ENCODE measurements at regions not wholly inside any gene's neighbourhood (a gene's known extent, or its start where the extent isn't known, plus 50 kb on each side); places are given as distances from the start of the nearest gene placed in this dataset.
"Not testable (repeated sequence)": the region's sequence is repeated elsewhere in the genome, so short reads cannot be mapped to it uniquely, and the experiment has no call there.

DNA sequence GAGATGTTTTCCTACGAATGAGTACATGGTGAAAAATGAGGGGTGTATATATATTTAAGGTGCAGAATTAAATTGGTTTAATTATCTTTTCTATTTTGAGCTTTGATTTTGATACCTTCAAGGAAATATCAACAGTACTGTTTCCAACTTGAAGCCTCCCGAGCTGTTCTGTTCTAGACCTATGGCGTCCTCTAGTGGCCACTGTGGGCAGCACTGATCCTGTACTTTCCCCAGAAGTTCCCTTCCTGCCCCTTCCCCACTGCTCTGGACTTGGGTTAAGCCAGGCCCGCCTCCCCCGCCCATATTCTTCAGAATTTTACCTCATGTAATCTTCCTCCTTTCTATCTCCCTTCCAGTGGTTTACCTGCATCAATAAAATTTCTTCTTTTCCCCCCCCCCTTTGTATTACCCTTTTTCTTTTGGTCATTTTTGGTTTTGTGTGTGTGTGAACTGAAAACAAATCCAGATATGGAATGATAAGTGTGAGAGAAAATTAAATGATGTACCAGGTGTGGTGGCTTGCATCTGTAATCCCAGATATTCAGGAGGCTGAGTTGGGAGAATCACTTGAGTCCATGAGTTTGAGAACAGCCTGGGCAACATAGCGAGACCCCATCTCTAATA is 1643.5 kb downstream of the TP53TG3F start:
- DNase-seq (ENCODE audit: low spot score), result no peak

DNA sequence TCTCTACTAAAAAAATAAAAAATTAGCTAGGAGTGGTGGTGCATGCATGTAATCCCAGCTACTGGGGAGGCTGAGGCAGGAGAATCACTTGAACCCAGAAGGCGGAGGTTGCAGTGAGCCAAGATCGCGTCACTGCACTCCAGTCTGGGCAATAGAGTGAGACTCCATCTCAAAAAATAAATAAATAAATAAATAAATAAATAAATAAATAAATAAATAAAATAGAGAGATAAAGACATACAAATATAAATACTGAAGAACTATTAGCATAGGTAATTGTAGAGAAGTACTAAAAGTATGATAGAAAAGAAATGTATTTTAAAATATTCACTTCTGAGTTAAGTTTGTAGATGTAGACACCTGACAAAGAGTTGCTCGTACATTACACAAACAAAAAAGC is 1652.4 kb downstream of the TP53TG3F start:
- DNase-seq (ENCODE audit: low spot score), result not testable (repeated sequence)

DNA sequence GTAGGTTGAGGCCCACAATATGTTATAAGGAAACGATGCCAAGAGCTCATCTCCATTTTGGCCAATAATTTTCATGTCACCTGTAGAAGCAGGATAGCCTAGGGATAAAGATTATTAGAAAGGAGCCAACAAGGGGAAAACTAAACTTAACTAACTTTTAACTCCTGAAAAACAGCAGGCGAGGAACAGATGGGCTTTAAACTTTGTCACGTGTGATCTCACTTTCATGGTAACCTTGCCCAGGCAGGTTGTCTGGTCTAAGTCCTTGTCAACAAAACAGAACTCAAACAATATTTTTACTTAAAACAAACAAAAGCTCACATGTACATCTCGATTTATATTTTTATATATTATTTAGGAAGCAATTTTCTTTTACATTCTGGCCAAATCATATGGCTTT is 1672.0 kb downstream of the TP53TG3F start:
- DNase-seq (ENCODE audit: low spot score), result no peak

DNA sequence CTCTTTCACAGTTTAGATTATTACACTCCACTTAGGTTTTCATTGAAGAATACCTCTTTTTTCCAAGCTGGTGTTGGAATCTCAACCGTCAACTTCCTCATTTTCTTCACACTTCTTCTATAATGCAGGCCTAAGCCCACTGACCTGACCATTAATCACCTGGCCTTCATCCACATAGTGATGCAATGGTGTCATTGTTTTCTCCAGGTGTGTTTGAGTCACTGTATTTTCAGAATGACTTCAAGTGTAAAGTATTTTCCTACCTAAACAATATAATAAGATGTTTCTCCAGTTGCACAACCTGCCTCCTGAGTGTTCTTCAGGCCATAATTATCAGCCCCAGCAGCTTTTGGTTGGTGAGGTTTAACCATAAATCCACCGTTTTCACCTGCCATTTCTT is 1675.1 kb downstream of the TP53TG3F start:
- DNase-seq (ENCODE audit: low spot score), result no peak

DNA sequence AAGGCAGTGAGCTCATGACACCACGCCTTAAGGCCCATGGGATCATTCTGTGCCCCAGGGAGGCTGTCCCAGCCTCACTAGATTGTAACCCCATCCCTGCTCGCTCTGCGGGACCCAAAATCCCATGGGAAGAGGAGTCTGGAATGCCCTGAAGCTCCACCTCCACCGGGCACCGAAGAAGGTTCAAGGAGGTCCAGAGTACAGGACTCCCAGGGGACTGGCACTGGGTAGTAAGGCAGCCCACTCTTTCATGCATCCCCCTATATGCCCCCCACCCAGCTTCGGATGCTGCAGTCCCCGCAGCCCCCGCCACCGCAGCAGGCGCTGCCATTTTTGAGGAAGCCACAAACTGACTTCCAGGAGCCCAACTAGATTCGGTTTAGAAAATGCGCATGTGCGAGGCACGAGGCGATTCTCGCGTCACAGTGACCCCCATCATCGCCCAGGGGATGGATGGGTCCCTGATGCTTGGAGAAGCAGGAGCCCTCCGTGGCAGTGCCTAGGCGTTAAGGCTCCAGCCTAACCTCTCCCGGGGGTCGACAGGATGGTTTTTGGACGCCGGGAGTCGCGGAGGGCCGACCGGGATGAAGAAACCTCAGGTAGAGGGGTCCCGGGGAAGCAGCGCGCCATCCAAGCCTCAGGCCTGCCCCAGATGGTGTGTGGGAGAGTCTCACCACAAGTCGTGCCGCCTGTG is 1681.0 kb downstream of the TP53TG3F start:
- DNase-seq (ENCODE audit: low spot score), result no peak

DNA sequence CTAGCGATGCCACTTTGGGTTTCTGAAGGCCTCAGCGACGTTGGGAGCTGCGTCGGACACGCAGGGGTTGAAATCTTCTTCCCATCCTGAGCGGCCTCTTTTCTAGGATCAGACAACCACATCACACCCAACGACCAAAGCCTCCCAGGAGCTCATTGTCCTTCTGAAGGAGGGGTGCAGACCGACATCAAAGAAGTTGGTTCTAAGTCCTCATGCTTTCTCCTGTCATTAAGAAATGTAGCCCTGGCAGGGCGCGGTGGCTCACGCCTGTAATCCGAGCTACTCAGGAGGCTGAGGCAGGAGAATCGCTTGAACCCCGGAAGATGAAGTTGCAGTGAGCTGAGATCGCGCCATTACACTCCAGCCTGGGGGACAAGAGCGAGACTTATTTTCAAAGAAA is 1681.9 kb downstream of the TP53TG3F start:
- no peak for DNase-seq (ENCODE audit: low spot score)

DNA sequence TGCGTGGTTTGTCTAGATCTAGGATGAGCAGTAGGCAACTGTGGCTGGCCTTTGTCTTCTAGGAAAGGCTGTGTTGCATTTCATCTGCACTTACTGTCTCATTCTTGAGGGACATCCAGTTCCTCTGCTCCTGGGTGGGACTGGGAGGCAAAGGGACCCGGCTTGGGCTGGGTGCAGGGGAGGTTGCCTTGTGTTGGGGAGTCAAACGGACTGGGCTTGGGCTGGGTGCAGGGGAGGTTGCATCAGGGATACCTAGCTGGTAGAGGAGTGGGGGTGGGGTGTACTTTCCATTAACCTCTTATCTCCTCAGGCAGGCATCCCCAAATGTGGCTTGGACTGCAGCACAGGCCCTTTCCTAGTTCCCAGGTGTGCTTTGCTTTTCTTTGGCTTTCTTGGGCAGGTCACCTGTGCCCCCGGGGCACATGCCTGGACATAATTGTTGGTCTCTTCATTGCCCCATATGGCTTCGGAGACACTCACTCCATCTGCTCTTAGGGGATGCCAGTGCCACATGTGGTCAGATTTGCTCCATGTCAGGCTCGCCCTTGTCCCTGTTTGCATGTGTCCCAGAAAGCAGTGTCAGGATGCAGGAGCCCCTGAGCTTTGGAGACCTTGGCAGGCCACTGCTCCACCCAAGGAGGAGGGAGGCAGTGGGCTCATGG is 1682.9 kb downstream of the TP53TG3F start:
- DNase-seq (ENCODE audit: low spot score), result no peak

DNA sequence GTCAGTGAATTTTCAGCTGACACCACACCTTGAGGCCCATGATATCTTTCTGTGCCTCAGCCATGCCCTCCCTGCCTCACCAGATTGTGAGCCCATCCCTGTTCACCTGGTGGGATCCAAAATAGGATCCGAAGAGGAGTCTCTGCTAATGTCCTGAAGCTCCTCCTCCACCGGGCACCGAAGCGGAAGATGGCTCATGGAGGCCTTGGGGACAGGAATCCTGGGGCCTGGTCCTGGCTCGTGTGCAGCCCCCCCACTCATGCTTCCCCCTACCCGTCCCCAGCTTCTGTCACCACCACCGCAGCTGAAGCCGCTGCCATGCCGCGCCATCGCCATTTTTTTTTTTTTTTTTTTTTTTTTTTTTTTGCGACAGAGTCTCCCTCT is 1683.4 kb downstream of the TP53TG3F start:
- DNase-seq (ENCODE audit: low spot score), result no peak

DNA sequence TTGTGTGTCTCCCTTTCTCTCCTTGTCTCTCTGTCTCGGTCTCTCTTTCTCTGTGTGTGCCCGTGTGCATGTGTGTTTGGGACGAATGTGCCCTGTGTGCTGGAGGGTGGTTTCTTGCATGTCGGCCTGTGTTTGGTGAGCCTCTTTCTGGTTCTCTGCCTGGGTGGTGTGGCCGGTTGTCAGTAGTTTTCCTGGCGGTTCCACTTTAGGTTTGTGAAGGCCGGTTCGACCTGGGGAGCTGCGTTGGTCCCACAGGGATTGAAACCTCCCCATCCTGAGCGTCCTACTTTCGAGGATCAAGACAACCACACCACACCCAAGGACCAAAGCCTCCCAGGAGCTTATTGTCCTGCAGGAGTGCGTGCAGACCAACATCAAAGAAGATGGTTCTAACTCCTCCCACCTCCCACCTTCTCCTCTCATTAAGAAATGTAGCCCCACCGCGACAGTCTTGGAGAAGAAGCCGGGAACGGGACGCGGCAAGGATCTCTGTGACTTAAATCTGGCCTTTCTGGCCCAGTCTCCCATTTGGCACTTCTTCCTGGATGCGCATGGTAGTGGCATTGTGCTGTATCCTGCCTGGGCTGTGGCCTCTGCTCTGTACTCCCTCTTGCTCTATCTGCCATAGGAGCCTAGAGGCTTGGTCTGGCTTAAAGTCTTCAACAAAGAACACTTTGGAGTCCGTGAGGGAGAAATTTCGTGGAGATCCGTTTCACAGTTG is 1685.0 kb downstream of the TP53TG3F start:
- no peak for DNase-seq (ENCODE audit: low spot score)

DNA sequence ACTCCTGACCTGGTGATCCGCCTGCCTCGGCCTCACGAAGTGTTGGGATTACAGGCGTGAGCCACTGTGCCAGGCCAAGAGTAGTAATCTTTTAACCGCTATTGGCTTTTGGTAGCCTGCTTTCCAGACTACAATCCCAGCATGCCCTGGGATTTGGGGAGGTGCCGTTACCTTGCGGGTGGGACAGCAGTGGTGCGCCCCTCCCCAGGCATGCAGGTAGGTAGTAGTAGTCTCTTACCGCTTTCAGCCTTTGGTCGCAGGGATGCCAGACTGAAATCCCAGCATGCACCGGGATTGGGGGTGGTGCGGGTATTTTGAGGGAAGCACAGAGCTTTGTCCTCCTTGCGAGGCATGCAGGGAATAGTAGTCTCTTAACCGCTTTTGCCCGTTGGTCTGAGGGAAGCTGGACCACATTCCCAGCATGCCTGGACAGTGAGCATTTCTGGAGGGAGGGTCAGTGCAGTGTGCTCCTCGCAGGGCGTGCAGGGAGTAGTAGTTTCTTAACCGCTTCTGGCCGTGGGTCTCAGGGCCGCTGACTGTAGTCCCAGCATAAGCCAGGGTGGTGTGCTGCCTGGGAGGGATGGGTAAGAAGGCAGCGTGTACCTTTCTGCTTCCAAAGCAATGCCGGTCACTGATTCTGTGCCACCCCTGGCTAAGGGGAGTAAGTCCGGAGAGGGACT is 1686.8 kb downstream of the TP53TG3F start:
- DNase-seq (ENCODE audit: low spot score), result no peak

DNA sequence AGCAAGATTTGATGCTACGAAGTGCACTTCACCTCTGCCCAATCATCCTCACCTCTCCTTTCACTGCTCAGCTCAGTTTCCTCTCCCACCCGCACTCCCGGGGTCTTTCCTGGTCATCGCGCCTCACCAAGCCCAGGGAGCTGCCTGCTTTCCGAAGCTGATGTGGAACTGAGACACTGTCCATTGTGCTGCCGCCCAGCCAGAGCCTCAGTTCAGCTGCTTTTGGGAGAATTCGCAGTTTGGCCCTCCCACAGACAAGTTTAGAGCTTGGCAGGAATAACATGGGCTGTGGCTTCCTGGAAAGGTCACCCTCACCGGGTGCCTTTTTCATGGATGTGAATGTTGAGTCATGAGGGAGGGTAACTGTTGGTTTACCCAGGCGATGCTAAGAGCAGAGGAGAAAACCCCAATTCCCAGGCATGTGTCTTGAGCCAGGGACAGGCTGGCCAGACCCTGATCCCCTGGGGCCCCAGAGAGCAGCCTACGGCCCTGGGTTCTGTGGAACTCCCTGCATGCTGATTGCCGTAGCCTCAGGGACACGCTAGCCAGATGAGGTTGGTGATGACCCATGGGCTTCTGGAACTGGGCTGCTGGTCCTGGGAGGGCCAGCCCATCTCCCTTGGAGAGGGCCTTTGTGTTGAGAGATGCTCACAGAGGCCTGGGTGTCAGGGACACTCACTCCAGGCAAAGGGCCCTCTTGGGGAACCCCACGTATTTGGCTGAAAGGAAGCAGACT is 1687.5 kb downstream of the TP53TG3F start:
- DNase-seq (ENCODE audit: low spot score), result no peak

DNA sequence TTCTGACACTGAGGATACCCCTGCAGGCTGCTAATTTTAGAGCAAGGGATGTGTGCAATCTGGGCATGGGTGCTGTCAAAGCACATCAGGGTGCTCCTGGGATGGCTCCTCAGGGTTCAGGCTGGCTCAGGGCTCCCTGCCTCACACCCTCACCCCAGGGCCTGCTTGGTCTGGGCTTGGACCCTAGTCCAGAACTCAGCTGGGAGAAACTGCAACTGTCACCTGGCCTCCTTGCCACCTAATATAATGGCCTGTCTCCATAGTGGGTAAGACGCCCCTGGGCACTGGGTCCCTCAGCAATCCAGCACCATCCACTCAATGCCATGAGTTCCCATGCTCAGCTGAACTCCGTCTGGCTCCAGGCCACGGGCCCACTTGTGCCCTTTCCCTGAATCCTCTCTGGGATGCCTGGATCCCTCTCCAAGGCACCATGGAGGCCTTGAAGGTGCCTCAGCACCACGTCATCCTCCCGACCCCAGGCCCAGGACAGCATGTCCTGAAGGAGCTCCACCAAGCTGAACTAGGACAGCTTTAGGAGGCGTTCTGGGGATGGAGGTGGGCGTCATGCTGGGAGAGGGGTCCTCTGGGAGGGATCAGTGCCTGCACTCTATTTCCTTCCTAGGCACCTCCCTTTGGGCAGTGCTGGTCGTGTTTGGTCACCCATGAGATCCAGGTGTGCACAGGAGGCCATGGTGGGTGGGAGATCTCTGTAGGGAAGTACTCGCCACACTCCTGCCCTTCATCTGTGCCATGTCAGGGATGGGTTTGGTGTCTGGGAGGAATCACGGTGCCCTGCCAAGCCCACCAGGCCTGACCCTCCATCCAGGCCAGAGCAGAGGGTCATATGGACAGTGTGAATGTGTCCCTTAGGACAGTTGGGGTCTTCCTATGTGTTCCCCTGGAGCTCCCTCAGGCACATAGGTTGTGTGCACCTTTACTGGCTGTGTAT is 1688.4 kb downstream of the TP53TG3F start:
- DNase-seq (ENCODE audit: low spot score), result no peak

DNA sequence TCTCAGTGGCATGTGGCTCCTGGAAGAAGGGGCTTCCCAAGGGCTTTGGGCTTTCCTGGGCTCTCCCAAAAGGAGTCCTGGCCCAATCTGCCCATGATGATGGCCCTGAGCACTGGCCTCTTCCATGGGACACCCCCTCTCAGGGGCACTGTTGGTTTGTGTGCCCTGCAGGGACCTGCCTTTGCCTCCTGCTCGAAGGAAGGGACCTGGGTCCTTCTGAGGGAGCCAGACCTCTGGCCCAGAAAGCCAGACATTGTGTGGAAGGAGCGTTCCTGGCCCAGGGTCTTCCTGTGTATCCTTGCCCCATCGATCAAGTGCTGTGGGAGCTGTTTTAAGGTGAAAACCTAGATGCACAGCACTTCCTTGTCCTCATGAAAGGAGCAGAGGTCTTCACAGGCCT is 1689.3 kb downstream of the TP53TG3F start:
- no peak for DNase-seq (ENCODE audit: low spot score)

DNA sequence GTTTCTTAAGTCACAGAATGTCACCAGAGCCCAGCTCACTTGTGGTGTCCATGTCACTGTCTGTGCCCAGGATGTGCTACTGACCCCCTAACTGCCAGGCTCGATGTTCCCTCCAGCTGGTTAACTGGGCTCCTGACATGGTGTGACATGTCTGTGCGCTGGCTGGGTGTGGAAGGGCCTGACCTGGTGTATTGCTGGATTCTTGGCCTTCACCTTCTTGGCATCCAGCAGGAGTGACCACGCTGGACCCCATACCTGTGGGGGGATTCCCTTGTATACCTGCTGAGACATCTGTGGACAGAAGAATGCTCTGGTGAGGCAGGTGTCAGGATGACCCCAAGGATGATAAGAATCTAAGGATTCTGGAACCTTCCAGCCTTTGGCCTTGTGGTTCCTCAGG is 1690.1 kb downstream of the TP53TG3F start:
- no peak for DNase-seq (ENCODE audit: low spot score)

DNA sequence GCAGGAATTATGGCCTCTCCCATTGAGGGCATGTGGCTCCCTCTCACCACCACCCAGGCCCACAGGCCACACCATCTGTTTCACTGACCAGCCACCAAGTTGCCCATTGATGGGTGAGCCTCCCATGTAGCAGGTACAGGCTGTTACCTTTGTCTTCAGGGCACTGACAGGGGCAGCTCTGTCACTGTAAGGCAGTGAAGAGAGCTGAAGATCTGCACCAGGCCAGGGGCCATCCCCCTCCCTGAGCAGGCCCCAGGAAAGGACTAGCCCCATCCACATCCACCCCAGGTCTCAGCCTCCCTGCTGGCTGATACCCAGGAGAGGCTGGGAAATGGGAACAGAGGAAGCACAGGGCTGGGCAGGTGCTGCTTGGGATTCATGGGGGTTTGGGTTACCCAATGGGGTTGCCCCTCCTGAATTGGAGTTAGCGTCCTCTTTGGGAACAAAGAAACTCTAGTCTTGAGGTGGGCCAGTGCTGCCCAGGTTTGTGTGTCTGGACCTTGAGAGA is 1691.4 kb downstream of the TP53TG3F start:
- DNase-seq (ENCODE audit: low spot score), result no peak

DNA sequence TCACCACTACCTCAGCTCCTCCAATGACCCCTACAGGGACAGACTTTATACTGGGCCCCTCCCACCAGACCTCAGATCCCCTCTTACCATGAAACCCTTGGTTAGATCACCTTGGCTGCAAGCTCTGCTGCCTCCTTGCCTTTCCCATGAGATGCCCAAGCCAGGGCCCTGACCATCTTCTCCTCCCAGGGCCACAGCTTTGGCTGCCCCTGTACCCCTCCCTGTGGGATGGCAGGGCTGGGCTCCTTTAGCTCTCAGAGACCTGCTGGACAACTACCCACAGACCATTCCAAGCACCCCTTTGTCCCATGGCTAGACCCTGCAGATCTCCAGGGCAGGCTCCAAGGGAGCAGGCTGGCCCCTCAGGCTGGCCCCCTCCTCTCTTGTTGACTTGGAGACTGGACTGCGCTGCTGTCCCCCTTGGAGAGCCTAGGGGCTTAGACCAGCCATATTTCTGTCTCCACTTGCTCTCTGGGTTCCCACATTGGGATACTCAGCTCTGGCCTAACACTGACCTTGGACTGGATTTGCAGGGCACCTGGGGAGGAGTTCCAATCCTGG is 1692.7 kb downstream of the TP53TG3F start:
- DNase-seq (ENCODE audit: low spot score), result no peak

DNA sequence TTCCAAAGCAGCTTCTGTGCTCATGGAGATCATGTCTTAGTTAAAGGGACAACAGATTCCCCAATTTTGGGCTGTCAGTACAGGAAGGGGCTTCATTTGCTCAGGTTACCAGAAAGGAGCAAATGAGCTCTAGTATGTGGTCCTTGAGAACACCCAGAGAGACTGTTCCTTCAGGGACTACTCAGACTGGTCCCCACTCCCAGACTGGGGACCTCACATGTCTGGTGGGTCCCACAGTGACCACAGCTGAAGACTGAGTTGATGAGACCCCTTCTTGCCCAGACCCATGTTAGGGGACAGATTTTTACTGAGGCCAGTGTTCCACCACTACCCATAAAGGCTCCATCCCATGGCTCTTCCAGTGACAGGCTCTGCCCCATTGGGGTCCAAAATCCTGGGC is 1695.2 kb downstream of the TP53TG3F start:
- DNase-seq (ENCODE audit: low spot score), result no peak

DNA sequence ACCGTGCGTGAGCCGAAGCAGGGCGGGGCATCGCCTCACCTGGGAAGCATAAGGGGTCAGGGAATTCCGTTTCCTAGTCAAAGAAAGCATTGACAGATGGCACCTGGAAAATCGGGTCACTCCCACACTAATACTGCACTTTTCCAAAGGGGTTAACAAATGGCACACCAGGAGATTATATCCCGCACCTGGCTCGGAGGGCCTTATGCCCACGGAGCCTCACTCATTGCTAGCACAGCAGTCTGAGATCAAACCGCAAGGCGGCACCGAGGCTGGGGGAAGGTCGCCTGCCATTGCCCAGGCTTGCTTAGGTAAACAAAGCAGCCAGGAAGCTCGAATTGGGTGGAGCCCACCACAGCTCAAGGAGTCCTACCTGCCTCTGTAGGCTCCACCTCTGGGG is 1698.1 kb downstream of the TP53TG3F start:
- DNase-seq (ENCODE audit: low spot score), result not testable (repeated sequence)

DNA sequence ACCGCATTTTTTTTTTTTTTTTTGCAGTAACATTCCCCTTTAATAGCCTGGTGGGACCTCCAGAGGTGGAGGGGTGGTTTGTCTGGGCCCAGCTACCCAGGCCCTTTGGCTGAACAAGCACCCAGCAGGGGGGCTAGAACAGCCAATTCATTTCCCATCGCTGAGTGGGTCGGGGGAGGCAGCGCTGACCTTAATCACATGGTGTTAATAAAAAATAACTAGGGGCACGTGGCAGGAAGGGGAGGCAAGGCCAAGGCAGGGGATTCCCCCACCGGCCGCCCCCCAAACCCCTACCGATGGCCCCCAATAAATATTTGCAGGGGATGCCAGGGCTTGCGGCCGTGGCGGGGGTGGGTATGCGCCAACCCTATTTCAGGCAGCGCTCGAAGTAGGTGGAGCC is 1709.9 kb downstream of the TP53TG3F start:
- not testable (repeated sequence) for DNase-seq (ENCODE audit: low spot score)

DNA sequence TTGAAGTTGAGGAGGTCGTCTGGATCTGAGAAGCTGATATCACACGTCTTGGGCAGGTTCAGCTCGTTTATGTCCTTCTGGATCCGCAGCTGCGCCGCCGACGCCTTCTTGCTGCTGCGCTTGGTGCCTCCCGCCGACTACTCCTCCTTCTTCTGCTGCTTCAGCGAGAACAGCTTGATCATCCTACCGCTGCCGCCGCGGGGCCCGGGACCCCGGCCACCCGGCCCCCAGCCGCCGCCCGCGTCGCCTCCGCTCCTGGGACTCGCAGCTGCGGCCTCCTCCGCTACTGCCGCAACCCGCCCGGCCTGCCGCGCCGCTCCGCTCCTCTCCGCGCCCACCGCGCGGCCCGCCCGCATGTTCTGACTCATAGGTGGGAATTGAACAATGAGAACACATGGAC is 1710.6 kb downstream of the TP53TG3F start:
- not testable (repeated sequence) for DNase-seq (ENCODE audit: low spot score)
